HG03442 (cell line): ENCODE measurements at regions not wholly inside any gene's neighbourhood (a gene's known extent, or its start where the extent isn't known, plus 50 kb on each side); places are given as distances from the start of the nearest gene placed in this dataset.

Experiments
- ATAC-seq: cut with Tn5 transposase; IDR thresholded peaks from one replicate; pipeline ENCODE4 v1.9.1; 2021; ENCODE audit warnings: mild to moderate bottlenecking, moderate library complexity; ENCODE audit not compliant: unreplicated experiment

DNA sequence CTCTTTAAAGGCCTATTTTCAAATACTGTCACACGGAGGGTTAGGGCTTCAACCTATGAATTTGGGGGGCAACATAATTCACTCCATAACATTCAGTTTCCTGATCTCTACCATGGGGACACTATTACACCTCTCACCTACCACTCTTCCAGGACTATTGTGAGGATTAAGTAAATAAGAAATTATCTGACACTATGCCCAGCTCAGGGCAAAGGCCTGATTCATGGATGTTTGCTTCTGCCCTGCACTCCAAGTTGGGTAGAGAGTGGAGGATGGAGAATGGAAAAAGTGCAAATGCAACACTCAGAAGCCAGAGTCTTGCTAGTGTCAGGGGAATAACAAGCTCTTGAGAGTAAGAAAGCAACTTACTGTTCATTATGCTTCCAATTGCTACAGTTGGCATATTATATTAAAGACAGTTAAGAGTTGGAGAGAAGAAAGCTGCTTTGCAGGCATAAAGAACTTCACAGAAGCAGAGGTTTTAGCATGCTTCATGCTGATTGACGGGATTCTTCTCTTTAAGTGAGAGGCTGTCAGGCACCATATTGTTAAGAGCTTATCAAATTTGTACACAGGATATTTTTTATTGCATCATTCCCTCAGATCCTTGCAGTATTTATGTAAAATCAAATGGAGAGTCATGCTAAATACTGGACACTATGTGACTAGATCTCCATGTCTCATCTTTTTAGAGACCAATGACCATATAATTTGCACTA, 375.3 kb downstream of the VPS13C start:
- ATAC-seq, result no peak

DNA sequence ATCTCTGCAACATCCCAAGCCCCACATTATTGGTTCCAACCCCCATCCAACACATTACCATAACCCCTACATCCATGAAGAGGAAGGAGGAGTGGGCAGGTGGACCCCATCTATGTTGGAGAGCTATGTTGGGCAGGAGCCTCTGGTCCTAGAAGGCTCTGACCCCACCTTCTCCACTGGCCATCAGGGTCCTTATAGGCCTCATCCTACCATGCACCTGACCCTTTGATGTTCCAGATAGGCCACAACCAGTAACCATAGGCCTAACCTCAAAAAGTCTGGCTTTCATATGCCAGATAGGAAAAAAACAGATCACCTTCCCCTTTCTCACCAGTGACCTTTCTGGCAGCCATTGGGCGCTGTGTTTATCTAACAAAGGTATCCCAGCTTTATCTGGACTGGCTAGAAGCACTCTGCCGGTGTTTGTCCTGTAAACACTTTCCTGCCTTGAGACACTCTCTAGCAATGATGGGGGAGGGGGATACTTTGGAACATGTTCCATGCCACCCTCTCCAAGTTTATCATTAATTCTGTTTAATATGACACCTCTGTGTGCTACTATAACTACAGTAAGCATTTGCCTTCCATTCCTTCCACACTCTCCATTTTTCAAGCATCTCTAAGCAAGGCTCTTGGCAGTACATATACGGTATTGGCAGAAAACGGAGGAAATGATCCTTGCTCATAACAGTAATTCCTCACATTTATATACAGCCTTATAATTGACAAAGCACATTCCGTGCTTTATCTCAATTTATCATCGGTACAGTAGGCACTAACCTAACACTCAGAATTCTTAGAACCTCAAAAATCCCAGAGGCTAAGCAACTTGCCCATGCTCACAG, 377.1 kb downstream of the VPS13C start:
- ATAC-seq, result no peak

DNA sequence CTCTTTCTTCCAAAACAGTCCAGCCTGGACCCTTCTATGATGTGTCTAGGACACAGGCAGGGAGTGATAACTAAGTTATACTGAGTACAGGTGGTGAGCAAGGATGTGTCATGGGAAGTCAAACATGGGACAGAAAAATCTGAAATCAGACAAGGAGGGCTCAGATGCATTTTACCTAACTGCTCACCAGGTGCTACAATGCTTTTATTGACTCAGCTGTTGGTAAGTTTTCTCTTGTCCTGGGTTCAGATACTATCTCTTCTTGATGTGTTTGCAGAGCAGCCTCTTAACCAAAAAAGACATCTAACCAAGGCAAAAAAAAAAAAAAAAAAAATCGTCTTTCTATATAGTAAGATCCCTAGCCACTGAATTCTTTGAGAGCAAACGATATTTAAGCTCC, 378.6 kb downstream of the VPS13C start:
- ATAC-seq, result no peak

DNA sequence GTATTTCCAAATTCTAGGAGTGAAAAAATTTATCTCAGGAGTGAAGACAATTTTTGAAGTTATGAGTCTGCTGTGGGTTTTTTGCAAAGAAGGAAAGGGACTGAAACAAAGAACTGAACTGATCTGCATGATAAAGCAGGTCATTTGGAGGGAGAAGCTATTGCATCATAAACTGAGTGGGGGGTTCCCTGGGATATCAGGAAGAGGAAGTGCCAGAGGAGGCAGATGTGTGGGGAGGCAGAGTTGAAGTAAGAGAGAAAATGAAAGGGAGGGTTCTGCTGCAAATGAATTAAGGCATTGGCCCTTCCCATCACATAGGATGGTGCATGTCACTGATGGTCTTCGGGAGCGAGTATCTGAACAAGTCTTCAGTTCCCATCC, 379.2 kb downstream of the VPS13C start:
- ATAC-seq, result no peak

DNA sequence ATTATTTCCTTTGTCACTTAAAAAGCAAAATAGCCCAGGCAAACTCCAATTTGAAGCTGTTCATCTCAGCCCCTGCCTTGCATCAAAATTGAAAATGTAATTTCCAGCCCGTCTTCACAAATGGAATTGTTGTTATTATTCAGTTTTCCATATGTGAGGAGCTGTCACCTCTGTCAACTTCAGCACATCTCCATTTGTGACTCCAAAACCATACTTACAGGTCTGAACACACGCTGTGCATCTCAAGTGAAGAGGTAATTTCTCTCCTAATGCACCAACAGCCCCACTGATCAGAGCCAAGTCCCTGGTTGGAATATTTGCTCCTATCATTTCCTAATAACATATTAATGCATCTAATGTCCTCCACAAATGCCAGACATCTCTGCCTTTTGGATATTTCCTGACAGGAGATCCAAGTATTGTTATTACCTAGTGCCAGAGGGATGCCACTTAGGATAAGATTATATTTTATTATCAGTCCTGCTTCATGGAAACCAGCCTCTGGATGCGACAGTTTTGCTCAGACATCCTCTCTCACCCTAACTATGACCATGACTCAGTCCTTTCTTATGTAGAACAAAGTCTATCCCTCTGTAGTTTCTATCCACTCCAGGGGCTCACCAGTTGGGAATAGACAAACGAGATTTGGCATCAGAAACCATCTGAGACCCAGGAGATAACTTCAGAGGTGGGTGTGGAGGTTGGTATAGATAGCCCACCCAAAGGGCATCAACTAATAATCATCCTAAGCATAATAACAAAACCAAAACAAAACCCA, 379.8 kb downstream of the VPS13C start:
- ATAC-seq, result no peak

DNA sequence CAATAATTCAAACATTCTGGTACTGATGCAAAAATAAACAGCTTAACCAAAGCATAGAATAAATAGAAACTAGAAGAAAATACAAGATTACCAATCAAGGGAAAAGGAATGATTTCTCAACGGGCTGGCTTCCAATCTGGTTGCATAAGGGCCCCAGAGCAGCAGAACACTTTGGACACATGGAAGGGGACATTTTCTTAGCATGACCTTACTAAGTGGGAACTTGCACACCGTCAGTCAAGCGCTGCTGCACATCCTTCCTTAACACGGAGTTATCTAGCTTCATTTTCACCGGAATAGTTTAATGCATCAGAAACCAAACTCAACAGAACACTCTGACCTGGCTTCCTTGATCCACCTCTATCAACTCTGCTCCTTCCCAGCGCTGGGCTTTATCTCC, 388.5 kb downstream of the VPS13C start:
- no peak for ATAC-seq

DNA sequence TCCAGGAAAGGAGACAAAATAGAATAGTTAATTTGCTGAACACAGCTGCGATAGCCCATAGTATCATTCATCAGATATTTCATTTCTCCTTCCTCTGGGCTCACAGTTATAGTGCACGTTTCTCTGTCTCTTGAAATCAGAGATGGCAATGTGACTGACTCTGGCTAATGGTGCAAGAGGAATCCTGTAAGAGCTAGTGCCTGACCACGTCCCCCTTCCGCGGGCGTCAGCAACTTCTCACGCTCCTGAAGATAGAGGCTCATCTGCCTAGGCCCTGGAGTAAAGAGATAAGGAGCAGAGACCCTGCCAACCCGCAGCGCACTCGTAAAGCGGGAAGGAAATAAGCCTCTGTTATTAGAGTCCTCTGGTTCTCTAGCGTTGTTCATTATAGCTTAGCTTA, 391.8 kb downstream of the VPS13C start:
- ATAC-seq, result no peak

DNA sequence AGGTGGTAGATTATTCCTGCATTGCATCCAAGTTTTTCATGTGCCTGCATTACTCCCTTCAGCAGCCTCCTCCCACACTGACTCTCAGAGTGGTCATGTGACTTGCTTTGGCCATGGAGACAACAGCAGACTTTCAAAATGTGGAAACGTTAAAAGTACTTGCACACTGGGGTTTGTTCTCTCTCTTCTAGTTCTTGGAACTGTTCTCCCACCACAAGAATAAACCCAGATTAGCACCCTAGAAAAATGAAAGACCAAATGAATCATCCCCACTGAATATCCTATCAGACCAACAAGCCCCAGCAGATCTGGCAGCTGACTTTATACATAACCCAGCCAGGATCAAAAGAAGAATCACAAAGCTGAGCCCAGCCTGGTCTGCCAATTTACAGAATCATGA, 398.5 kb downstream of the VPS13C start:
- no peak for ATAC-seq

DNA sequence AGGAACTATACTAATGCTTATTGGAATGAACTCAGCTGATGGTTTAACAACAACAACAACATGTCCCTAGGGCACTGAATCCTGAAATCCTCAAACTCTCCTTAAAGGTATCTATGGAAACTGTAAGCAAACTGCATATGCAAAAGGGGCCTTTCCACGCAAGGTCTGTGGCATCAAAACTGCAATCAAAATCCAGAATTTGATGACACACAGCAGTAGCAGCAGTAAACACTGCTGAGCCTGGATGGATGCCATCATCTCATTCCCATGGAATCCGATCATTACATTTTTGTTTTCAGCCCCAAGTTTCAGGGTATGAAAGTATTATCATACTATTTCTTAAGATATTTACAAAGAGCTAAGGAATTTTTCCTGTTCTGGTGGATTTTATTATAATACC, 399.7 kb downstream of the VPS13C start:
- ATAC-seq, result no peak

DNA sequence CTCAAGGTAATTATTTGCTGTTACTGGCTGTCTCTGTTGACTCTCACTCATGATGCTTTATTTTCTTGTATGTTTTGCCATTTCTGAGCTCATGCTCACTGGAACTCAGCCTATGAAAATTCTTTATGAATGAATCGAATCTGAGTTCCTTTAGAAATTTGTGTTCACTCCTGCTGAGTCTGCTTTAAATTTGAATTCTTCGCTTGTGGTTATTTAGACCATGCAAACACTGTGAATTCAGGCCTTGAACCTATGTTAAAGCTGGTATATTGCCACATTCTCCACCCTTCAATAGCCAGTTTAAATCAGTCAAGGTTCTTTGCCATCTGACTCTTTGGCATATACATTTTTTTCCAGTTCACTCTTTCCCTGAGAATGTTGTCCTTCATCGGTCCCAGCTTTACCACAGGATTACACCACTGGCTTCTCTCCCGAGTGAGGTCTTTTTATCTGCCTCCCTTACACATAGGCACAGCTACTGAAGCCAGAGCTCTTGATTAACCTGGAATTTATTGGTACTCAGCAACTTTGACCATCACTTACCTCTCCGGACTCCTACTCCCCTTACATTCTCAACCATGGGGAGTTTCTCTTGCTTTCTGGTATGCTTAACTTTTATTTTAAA, 400.6 kb downstream of the VPS13C start:
- no peak for ATAC-seq

DNA sequence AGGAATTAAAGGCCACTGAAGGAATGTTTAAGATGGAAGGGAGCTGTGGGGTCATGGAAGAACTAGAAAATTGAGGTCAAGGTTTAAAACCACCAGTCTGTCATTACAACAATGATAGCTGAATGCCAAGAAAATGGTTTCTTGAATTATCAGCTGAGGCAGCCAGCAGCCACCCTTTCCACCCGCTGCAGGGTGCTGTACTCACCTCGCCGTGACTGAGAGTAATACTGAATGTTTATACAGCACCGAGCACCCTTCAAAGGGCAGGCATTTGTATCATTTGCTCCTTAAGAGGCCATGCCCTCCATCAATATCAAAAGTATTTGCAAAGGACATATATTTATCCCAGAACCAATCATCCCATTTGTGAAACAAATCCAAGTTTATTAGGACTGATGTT, 402.8 kb downstream of the VPS13C start:
- ATAC-seq, result no peak

DNA sequence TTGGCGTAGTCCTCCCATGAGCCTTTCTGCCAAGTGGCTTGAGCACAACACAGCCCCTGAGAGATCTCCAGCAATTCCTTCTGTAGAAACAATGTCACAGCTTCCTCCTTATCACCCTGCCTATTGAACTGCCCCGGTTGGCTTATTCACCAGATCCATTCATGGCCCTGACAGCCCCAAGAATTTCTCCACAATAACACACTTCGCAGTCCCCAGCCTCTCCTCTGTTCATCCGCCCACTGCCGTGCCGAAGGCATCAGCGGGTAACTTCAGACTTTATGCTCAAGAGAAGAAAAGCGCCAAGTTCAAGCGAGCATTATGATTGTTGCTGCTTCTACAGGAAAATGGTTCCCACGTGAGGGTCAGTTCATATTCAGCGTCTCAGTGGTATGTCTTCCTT, 403.9 kb downstream of the VPS13C start:
- no peak for ATAC-seq

DNA sequence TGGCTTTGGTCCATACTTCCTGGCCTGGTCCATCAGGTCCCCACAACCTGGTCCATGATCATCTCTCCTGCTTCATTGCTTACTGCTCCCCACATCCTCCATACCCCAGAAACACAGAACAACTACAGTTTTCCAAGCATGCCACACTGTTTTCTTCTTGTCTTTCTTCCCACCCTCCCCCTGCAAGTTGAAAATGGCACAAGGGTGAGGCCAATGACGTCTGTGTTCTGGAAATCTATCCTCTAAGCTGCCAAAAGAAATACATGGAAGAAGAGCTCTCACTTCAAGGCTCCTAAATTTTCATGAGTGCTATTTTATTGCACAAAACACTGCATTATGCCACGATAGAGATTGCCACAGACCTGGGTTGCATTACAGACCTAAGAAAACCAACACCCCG, 404.4 kb downstream of the VPS13C start:
- ATAC-seq, result no peak

DNA sequence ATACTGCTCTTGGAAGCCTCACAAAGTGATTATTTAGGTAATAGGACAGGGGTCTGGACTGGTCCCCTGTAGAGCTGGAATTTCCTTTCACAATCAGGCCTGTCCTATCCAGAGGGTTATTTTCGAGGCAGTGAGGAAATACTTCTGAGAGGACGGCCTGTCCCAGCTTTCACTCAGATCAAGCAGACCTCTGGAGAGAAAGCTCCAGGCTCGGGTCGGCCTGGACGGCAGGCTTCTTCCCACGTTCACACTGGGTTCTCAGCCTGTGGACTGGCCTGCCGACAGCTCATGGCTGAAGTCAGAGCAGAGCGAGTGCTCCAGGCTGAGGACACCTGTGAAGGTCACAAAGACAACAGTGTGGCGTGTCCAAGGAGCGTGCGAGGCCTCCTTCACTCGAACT, 405.3 kb downstream of the VPS13C start:
- no peak for ATAC-seq

DNA sequence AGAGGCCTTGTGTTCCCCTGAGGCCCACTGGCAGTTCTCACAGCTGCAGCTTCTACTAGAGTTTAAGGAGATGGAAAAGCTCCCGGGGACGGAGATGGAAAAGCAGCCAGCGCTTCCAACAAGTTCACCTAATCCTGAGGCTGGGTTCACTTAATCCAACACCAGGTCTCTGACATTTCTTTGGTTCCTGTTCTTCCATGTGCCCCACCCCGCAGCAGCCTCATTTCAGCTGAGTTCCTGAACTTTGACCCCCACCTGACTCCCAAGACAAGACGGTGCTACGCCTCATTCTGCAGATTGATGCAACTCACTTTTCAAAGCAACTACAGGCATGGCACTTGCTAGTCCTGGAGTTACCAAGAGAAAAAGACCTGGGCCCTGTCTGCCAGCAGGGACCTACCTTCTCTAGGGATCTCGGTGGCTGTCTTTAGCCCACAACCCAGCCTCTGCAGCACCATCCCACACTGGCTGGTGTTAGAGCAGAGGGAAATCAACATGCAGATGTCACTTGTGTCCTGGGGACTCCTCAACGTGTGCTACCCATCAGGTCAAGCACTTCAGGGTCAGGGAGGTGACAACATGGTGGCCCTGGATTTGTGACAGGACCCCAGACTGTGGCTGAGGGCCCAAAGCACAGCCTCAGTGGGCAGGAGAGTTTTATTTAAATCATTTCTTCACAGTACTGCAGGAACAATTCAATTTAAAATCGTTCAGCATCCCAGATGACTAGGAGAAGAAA, 406.1 kb downstream of the VPS13C start:
- no peak for ATAC-seq

DNA sequence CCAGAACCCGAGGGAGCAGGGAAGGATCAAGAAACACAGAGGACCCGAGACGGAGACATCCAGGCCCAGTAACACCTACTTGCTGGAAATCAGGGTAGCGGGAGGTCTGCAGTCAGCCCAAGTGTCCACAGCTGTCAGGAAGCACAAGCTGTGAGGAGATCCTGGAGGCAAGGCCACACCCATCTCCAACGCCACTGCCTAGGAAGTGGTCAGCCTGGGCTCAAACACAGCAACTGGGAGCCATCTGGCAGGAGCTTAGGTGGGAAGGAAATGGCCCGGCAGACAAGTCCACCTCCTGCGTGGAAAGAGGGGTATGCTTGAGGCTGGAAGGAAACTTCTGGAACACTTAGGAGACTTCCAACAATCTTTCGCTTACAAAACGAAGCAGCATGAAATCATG, 407.1 kb downstream of the VPS13C start:
- no peak for ATAC-seq

DNA sequence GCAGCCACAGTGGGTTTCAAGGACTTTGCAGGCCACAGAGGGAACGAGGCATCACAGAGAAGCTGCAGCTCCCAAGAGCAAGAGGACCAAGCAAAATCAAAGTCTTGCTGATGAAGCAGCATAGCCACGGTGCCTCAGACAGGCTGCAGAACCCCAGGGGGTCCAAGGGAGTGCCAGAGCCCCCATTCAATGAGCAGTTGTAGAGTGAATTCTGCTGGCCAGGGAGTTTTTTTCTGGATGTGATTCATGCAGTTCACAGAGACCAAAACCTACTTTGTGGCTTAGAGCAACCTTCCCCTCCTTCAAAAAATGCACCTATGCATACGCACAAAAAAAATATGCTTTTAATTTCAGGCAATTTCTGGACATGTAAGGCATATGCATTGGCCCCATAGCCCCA, 409.0 kb downstream of the VPS13C start:
- no peak for ATAC-seq

DNA sequence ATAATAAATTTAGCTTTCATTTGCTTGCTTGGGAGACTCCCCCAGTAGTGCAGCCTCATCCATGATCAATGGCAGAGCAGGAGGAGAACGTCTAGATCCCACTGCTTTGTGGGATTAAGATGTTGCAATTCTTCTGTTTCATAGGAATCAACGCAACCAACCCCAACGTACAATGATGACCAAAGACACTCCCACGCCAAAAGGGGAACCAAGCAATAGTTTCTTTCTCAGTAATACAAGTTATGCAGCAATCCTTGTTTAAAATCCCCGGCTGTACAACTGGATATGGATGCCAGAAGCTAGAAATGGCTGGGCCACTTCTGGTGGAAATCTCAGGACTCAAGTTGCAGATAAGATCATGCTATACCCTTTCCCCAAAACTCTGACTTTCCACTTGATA, 411.2 kb downstream of the VPS13C start:
- ATAC-seq, result no peak

DNA sequence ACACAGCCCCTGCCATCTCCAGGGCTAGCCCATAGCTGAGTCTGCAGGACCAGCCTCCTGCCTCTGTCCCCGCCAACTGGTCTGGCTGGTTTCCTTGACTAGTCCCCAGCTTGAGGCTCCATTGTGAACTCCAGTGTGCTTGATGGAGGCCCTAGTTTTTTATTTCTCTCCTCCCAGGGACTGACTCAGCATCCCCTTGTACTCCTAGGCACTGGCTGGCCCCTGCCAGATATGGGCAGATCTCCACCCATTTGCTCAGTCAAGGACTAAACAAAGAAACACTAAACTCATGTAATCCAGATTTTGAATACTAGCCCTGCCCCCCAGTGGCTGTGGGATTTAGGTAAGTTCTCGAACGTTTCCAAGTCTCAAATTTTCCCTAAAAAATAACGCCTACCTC, 415.4 kb upstream of the RORA start:
- ATAC-seq, result no peak

DNA sequence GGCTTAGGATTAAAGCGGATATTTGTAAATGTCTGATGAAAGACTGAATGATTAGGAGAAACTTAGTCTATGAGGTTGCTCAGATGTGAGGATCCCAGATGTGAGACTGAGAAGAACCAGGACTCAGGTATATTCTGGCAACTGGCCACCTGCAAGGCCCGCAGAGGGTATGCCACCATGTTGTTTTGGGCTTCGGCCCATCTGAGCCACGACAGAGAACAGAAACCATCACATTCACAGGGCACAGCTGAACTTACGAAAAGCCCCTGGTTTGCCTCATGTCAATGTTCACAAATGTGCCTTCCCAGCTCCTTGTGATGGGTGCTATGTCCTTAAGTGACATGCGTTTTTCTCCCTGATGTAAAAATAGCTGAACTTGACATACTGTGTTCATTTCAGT, 412.5 kb upstream of the RORA start:
- ATAC-seq, result no peak

DNA sequence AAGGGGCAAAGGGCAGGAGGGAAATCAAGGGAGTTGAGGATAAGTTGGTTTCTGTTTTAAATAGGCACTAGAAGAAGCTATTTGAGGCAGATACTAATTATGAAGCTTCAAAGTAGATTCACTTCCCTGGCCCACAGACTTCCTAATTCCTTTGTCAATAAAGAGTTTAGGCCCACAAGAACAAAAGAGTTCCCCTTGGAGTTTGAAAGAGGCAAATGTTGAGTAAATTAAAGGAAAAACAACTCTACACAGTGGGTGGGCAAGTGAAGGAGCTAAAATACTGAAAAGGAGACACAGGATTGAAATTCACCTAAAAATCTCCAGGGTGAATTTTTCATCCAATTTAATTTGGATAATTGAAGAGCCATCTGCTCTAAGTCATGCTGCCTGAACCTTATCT, 411.7 kb upstream of the RORA start:
- ATAC-seq, result no peak
